WTC11 (cell line): ENCODE measurements at regions not wholly inside any gene's neighbourhood (a gene's known extent, or its start where the extent isn't known, plus 50 kb on each side); places are given as distances from the start of the nearest gene placed in this dataset.

Experiments
- ATAC-seq: fragments of 200-7000 bp; cut with Tn5 transposase; 2 replicates; pipeline ENCODE4 v1.10.0; 2021; ENCODE audit warnings: mild to moderate bottlenecking, moderate library complexity
- CTCF ChIA-PET: fragments of 300-600 bp; sonication (Branson Sonifier 250); formaldehyde crosslinking; loops from one replicate; lab custom pipeline; 2021; ENCODE audit warnings: antibody characterized with exemption; lab: Charles Lee
- POLR2A ChIA-PET: fragments of 350-600 bp; sonication (Branson Sonifier 250); formaldehyde crosslinking; loops from one replicate; lab custom pipeline; 2021; ENCODE audit warnings: antibody characterized with exemption; lab: Charles Lee
- DNase-seq: peaks from one replicate; pipeline ENCODE4 v3.0.0; 2021; ENCODE audit warnings: low spot score
- H3K27ac Mint-ChIP-seq: 2 replicates; pipeline ENCODE4 v1.8.0; 2021; ENCODE audit warnings: mixed read lengths
- H3K27me3 Mint-ChIP-seq: 2 replicates; pipeline ENCODE4 v1.8.0; 2021; ENCODE audit warnings: low read depth, mild to moderate bottlenecking, moderate library complexity, mixed read lengths
- H3K36me3 Mint-ChIP-seq: 2 replicates; pipeline ENCODE4 v1.8.0; 2021; ENCODE audit warnings: mixed read lengths
- H3K4me1 Mint-ChIP-seq: 2 replicates; pipeline ENCODE4 v1.8.0; 2022; ENCODE audit warnings: mixed read lengths
- H3K4me3 Mint-ChIP-seq: 2 replicates; pipeline ENCODE4 v1.8.0; 2021; ENCODE audit warnings: mild to moderate bottlenecking, moderate library complexity, mixed read lengths
- H3K9me3 Mint-ChIP-seq: 2 replicates; pipeline ENCODE4 v1.8.0; 2021; ENCODE audit warnings: mixed read lengths
- AFF4 ChIP-seq: sonication (generic); formaldehyde crosslinking; IDR thresholded peaks from 2 replicates; pipeline ENCODE4 v1.8.1; 2023; ENCODE audit warnings: mild to moderate bottlenecking, missing genetic modification reagents, borderline replicate concordance
- E2F5 ChIP-seq: sonication (generic); formaldehyde crosslinking; IDR thresholded peaks from 2 replicates; pipeline ENCODE4 v1.8.1; 2022; ENCODE audit warnings: mild to moderate bottlenecking, moderate library complexity, missing genetic modification reagents
- ERG ChIP-seq: fragments of 250-450 bp; sonication (Bioruptor Pico); IDR thresholded peaks from 2 replicates; pipeline ENCODE4 v1.8.0; 2021; ENCODE audit warnings: mild to moderate bottlenecking
- FOXP4 ChIP-seq: sonication (generic); formaldehyde crosslinking; IDR thresholded peaks from 2 replicates; pipeline ENCODE4 v1.8.0; 2022; ENCODE audit warnings: mild to moderate bottlenecking, missing genetic modification reagents
- NFATC4 ChIP-seq: fragments of 250-450 bp; sonication (Bioruptor Pico); IDR thresholded peaks from 2 replicates; pipeline ENCODE4 v1.9.0; 2021; ENCODE audit warnings: mild to moderate bottlenecking
- PREB ChIP-seq: sonication (generic); formaldehyde crosslinking; IDR thresholded peaks from 2 replicates; pipeline ENCODE4 v1.8.1; 2022; ENCODE audit warnings: mild to moderate bottlenecking, missing genetic modification reagents, moderate library complexity, borderline replicate concordance
- RELA ChIP-seq: sonication (generic); formaldehyde crosslinking; IDR thresholded peaks from 2 replicates; pipeline ENCODE4 v1.8.1; 2022; ENCODE audit warnings: missing genetic modification reagents, mild to moderate bottlenecking, borderline replicate concordance
- RORB ChIP-seq: fragments of 250-450 bp; sonication (Bioruptor Pico); IDR thresholded peaks from 2 replicates; pipeline ENCODE4 v1.9.0; 2021; ENCODE audit warnings: mild to moderate bottlenecking
- STAT6 ChIP-seq: sonication (generic); formaldehyde crosslinking; conservative IDR thresholded peaks from 2 replicates; pipeline ENCODE4 v1.8.1; 2023; ENCODE audit warnings: mild to moderate bottlenecking, low read depth, missing genetic modification reagents, moderate library complexity
- USF1 ChIP-seq: sonication (generic); formaldehyde crosslinking; IDR thresholded peaks from 2 replicates; pipeline ENCODE4 v1.8.0; 2022; ENCODE audit warnings: mild to moderate bottlenecking, missing genetic modification reagents
- ZNF263 ChIP-seq: sonication (generic); formaldehyde crosslinking; IDR thresholded peaks from 2 replicates; pipeline ENCODE4 v1.8.1; 2022; ENCODE audit warnings: low read depth, mild to moderate bottlenecking, moderate library complexity, missing genetic modification reagents
- ZNF671 ChIP-seq: fragments of 250-450 bp; sonication (Bioruptor Pico); IDR thresholded peaks from 2 replicates; pipeline ENCODE4 v1.8.0; 2021; ENCODE audit warnings: mild to moderate bottlenecking

- TF ChIP-seq ZNF671 (CRISPR knock-in tag) = no peak
- no peak for TF ChIP-seq ERG (CRISPR knock-in tag)
- TF ChIP-seq USF1 (CRISPR knock-in tag) = no peak
- TF ChIP-seq PREB (CRISPR knock-in tag) = no peak
- TF ChIP-seq STAT6 (CRISPR knock-in tag) = no peak
- no peak for TF ChIP-seq E2F5 (CRISPR knock-in tag)
- no peak for TF ChIP-seq RORB
These were observed 86.7 kb upstream of the MAGEA4 start (continued) for GRCh38 chrX:151825925-151826485.

- DNase-seq (no peak), ATAC-seq (no peak)
- peaks cover 23% of the 10 kb centered on the region for H3K4me1 Mint-ChIP-seq
- no peak for TF ChIP-seq NFATC4
- TF ChIP-seq USF1 (CRISPR knock-in tag) = no peak
- TF ChIP-seq ZNF263 = no peak
- TF ChIP-seq FOXP4 (CRISPR knock-in tag) = no peak
- no peak for TF ChIP-seq RORB
- no peak for TF ChIP-seq AFF4 (CRISPR knock-in tag)
- TF ChIP-seq RELA (CRISPR knock-in tag) = no peak
- no peaks in the 10 kb centered on the region for H3K27me3 Mint-ChIP-seq
- no peaks in the 10 kb centered on the region for H3K36me3 Mint-ChIP-seq
- CTCF ChIA-PET = no interaction called here
- POLR2A ChIA-PET = no interaction called here
- no peaks in the 10 kb centered on the region for H3K9me3 Mint-ChIP-seq
- H3K4me3 Mint-ChIP-seq = no peak overlapping the region
- no peak overlapping the region for H3K27ac Mint-ChIP-seq
These were observed 84.1 kb upstream of the MAGEA4 start for GRCh38 chrX:151828439-151829080.
